GM12878 (cell line): ENCODE measurements at regions not wholly inside any gene's neighbourhood (a gene's known extent, or its start where the extent isn't known, plus 50 kb on each side); places are given as distances from the start of the nearest gene placed in this dataset.

Experiments used
- ATAC-seq: fragments of 200-7000 bp; cut with Tn5 transposase; 3 replicates; pipeline ENCODE4 v1.9.1; 2020; ENCODE audit warnings: mild to moderate bottlenecking, moderate library complexity
- BruUV-seq: library from RNA; stranded (reverse); fragments of 400-500 nt; replicated peaks from 2 replicates; lab custom pipeline; 2021; lab: Mats Ljungman, UMichigan
- CTCF ChIA-PET: fragments of 300-600 bp; sonication (Branson Sonifier 250); formaldehyde crosslinking; extraction: SDS; loops from one replicate; lab custom pipeline; 2021; ENCODE audit warnings: inconsistent platforms; lab: Yijun Ruan, JAX
- POLR2A ChIA-PET: fragments of 350-600 bp; formaldehyde crosslinking; extraction: SDS; loops from one replicate; lab custom pipeline; 2021; ENCODE audit warnings: inconsistent platforms; lab: Charles Lee
- RAD21 ChIA-PET: fragments of 300-600 bp; sonication (Branson Sonifier 250); formaldehyde crosslinking; loops from one replicate; lab custom pipeline; 2023; ENCODE audit warnings: antibody characterized with exemption; ENCODE audit not compliant: unreplicated experiment; lab: Charles Lee
- SMC1A ChIA-PET: fragments of 300-600 bp; sonication (Branson Sonifier 250); formaldehyde crosslinking; loops from one replicate; lab custom pipeline; 2023; ENCODE audit not compliant: unreplicated experiment, uncharacterized antibody; lab: Charles Lee
- DNase-seq: peaks from one replicate; pipeline ENCODE4 v3.0.0-alpha.2; 2011; ENCODE audit warnings: low read depth, low spot score
- FAIRE-seq: peaks from 3 replicates; lab custom pipeline; 2011; peaks lifted over from hg19 to GRCh38; lab: Jason Lieb, UNC
- H2AFZ ChIP-seq: 2 replicates; pipeline ENCODE4 v1.6.0; 2011; ENCODE audit warnings: low read depth, low read length, control low read depth; ENCODE audit not compliant: control insufficient read depth
- H3K27ac ChIP-seq: 2 replicates; pipeline ENCODE4 v1.5.1; 2011; ENCODE audit warnings: control low read depth; ENCODE audit not compliant: control insufficient read depth, insufficient read depth
- H3K27me3 ChIP-seq, 2 experiments: replicated peaks in 1 of 2; 2 replicates each; pipeline versions ENCODE4 v1.6.0 to v1.6.1; 2011; ENCODE audit warnings: low read length in 1 of 2; ENCODE audit not compliant: control insufficient read depth in 2 of 2, insufficient read depth in 2 of 2
- H3K36me3 ChIP-seq, 2 experiments: 2 replicates each; pipeline ENCODE4 v1.5.1; 2011; ENCODE audit warnings: low read length in 1 of 2; ENCODE audit not compliant: control insufficient read depth in 2 of 2, insufficient read depth in 2 of 2
- H3K4me1 ChIP-seq: 2 replicates; pipeline ENCODE4 v1.6.1; 2011; ENCODE audit warnings: mild to moderate bottlenecking, low read length, moderate library complexity, mixed read lengths; ENCODE audit not compliant: control insufficient read depth, insufficient read depth
- H3K4me2 ChIP-seq: 2 replicates; pipeline ENCODE4 v1.6.0; 2011; ENCODE audit warnings: control low read depth; ENCODE audit not compliant: control insufficient read depth, insufficient read depth
- H3K4me3 ChIP-seq: fragments of 200-600 bp; sonication (generic); 2 replicates; pipeline ENCODE4 v1.5.1; 2016
- H3K79me2 ChIP-seq: 2 replicates; pipeline ENCODE4 v1.6.0; 2011; ENCODE audit warnings: low read length; ENCODE audit not compliant: control insufficient read depth, insufficient read depth
- H3K9ac ChIP-seq: 2 replicates; pipeline ENCODE4 v1.8.0; 2011; ENCODE audit warnings: low read length, control low read depth, mixed read lengths; ENCODE audit not compliant: control insufficient read depth, insufficient read depth
- H3K9me3 ChIP-seq: replicated peaks from 3 replicates; pipeline ENCODE4 v1.5.1; 2011; ENCODE audit warnings: mild to moderate bottlenecking, low read length; ENCODE audit not compliant: control insufficient read depth, insufficient read depth
- H4K20me1 ChIP-seq: 2 replicates; pipeline ENCODE4 v1.6.0; 2011; ENCODE audit not compliant: control insufficient read depth, insufficient read depth
- ATF7 ChIP-seq: fragments of 450-650 bp; IDR thresholded peaks from 2 replicates; pipeline ENCODE4 v1.6.1; 2016; ENCODE audit warnings: low read depth, mild to moderate bottlenecking
- BCL11A ChIP-seq: IDR thresholded peaks from 2 replicates; pipeline ENCODE4 v1.6.1; 2011; ENCODE audit warnings: low read depth, low read length
- HCFC1 ChIP-seq: fragments of 150-350 bp; IDR thresholded peaks from 2 replicates; pipeline ENCODE4 v1.6.1; 2014; ENCODE audit warnings: low read length
- HDGF ChIP-seq: fragments of 450-650 bp; IDR thresholded peaks from 2 replicates; pipeline ENCODE4 v1.6.1; 2016; ENCODE audit warnings: antibody characterized with exemption
- RAD21 ChIP-seq: IDR thresholded peaks from 2 replicates; pipeline ENCODE4 v1.6.1; 2011; ENCODE audit warnings: mild to moderate bottlenecking, low read depth, low read length, moderate library complexity; ENCODE audit not compliant: insufficient read depth
- USF1 ChIP-seq: IDR thresholded peaks from 2 replicates; pipeline ENCODE4 v1.6.1; 2011; ENCODE audit warnings: borderline replicate concordance, low read depth, mild to moderate bottlenecking, moderate library complexity, mixed read lengths, low read length; ENCODE audit not compliant: insufficient read depth; ENCODE audit errors: extremely low read length
- ZBED1 ChIP-seq: IDR thresholded peaks from 2 replicates; pipeline ENCODE4 v1.6.1; 2016; ENCODE audit warnings: borderline replicate concordance
- ZNF217 ChIP-seq: fragments of 450-650 bp; IDR thresholded peaks from 2 replicates; pipeline ENCODE4 v1.6.1; 2017; ENCODE audit warnings: antibody characterized with exemption, mild to moderate bottlenecking
- WGBS: methylation state at CpG from one replicate; pipeline ENCODE4 v1.1.6; 2016; ENCODE audit warnings: low lambda C conversion rate; ENCODE audit not compliant: insufficient replicate concordance, insufficient coverage; ENCODE audit errors: missing lambda C conversion rate; 5-methylcytosine and 5-hydroxymethylcytosine counted together
- in situ Hi-C: fragments of 300-500 bp; cut with MboI; formaldehyde crosslinking; loops from 9 replicates; pipeline ENCODE4 v1.14.3; 2018; ENCODE audit warnings: mixed read lengths
- intact Hi-C: fragments of 100-400 bp; cut with micrococcal nuclease; formaldehyde crosslinking; loops from one replicate; pipeline ENCODE4 v1.14.2; 2022; ENCODE audit not compliant: unreplicated experiment
- TF ChIP-seq, protein P1 (sequence below): fragments of 450-650 bp; IDR thresholded peaks from 2 replicates; pipeline ENCODE4 v1.6.1; 2017; ENCODE audit warnings: low read depth, mild to moderate bottlenecking, moderate library complexity

GRCh38 chr2:204074456-204074855 is 137.9 kb downstream of the ICOS start:
- ChIA-PET POLR2A (no interaction called here), CTCF (interaction anchor here (3.9 kb wide), 1 partner anchor 104 kb away, joined by 18 read pairs; no protein-coding TSS in a partner anchor), SMC1A (no interaction called here), RAD21 (no interaction called here)
- FAIRE-seq (no peak), ATAC-seq (no peak), DNase-seq (no peak)
- Histone ChIP-seq H3K27me3 (peaks cover 0 to 1% of the 10 kb centered on the region in 2 experiments; a peak in 1 of 4 replicates), H2AFZ (no peak overlapping the region), H3K79me2 (no peaks in the 10 kb centered on the region), H3K27ac (no peak overlapping the region), H3K9ac (no peak overlapping the region), H3K4me2 (no peak overlapping the region), H4K20me1 (no peaks in the 10 kb centered on the region), H3K4me3 (no peak overlapping the region), H3K4me1 (no peaks in the 10 kb centered on the region), H3K9me3 (no peaks in the 10 kb centered on the region), H3K36me3 (no peaks in the 10 kb centered on the region)
- in situ Hi-C loops = no loop called here
- intact Hi-C loops = no loop called here
- TF ChIP-seq, protein P1, sequence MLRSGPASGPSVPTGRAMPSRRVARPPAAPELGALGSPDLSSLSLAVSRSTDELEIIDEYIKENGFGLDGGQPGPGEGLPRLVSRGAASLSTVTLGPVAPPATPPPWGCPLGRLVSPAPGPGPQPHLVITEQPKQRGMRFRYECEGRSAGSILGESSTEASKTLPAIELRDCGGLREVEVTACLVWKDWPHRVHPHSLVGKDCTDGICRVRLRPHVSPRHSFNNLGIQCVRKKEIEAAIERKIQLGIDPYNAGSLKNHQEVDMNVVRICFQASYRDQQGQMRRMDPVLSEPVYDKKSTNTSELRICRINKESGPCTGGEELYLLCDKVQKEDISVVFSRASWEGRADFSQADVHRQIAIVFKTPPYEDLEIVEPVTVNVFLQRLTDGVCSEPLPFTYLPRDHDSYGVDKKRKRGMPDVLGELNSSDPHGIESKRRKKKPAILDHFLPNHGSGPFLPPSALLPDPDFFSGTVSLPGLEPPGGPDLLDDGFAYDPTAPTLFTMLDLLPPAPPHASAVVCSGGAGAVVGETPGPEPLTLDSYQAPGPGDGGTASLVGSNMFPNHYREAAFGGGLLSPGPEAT = no peak
- TF ChIP-seq ATF7 (no peak), HDGF (no peak), ZNF217 (no peak), ZBED1 (no peak), RAD21 (no peak), BCL11A (no peak), USF1 (no peak), HCFC1 (no peak)
- no TSS peak for BruUV-seq
- WGBS = 0% methylated on average over 1 of the region's 1 CpG
